Transverse colon (tissue), 4 donors: ENCODE measurements at regions not wholly inside any gene's neighbourhood (a gene's known extent, or its start where the extent isn't known, plus 50 kb on each side); places are given as distances from the start of the nearest gene placed in this dataset.

Source experiments
- DNase-seq: peaks from one replicate; pipeline ENCODE4 v3.0.0-alpha.2; 2019
- H3K27ac ChIP-seq, 4 donors: fragments of 200-600 bp; sonication (generic); 2 replicates each; pipeline ENCODE4 v1.5.1; 2016 to 2018; ENCODE audit warnings: inconsistent platforms in 4 of 4
- H3K27me3 ChIP-seq: fragments of 200-600 bp; sonication (generic); 2 replicates; pipeline ENCODE4 v1.5.1; 2017; ENCODE audit warnings: inconsistent platforms
- H3K36me3 ChIP-seq, 4 donors: fragments of 200-600 bp; sonication (generic); 2 replicates each; pipeline ENCODE4 v1.5.1; 2017 to 2019; ENCODE audit warnings: inconsistent platforms in 4 of 4
- H3K4me1 ChIP-seq, 4 donors: fragments of 200-600 bp; sonication (generic); 2 replicates each; pipeline ENCODE4 v1.5.1; 2017 to 2020; ENCODE audit warnings: inconsistent platforms in 4 of 4
- H3K4me3 ChIP-seq, 4 donors: fragments of 200-600 bp; sonication (generic); 1 replicate in 1 of 4; 2 replicates in 3 of 4; pipeline versions ENCODE4 v1.5.1 to v1.6.1; 2017 to 2019; ENCODE audit warnings: inconsistent platforms in 4 of 4
- H3K9me3 ChIP-seq, 2 donors: fragments of 200-600 bp; sonication (generic); 2 replicates each; pipeline ENCODE4 v1.5.1; 2017 to 2019; ENCODE audit warnings: inconsistent platforms in 2 of 2
- CTCF ChIP-seq, 5 experiments: fragments of 200-600 bp in 3 of 5; fragments of 450-650 bp in 2 of 5; sonication (generic) in 3 of 5; IDR thresholded peaks; 1 replicate in 2 of 5; 2 replicates in 3 of 5; pipeline ENCODE4 v1.5.1; 2016 to 2017; ENCODE audit warnings: antibody characterized with exemption in 5 of 5, inconsistent platforms in 3 of 5, mild to moderate bottlenecking in 2 of 5, moderate library complexity in 1 of 5
- EP300 ChIP-seq: sonication (generic); formaldehyde crosslinking; IDR thresholded peaks from one replicate; pipeline ENCODE4 v1.6.1; 2017; ENCODE audit warnings: antibody characterized with exemption, low read depth
- POLR2A ChIP-seq: fragments of 450-650 bp; IDR thresholded peaks from one replicate; pipeline ENCODE4 v1.6.1; 2016; ENCODE audit warnings: antibody characterized with exemption, mild to moderate bottlenecking, moderate library complexity
- POLR2AphosphoS5 ChIP-seq, 3 donors: sonication (generic); formaldehyde crosslinking; IDR thresholded peaks; one replicate each; pipeline ENCODE4 v1.6.1; 2016; ENCODE audit warnings: antibody characterized with exemption in 3 of 3
- WGBS, 2 donors: methylation state at CpG; one replicate each; pipeline ENCODE4 v1.1.5; 2018; ENCODE audit warnings: low coverage in 1 of 2; 5-methylcytosine and 5-hydroxymethylcytosine counted together
- in situ Hi-C, 4 donors: fragments of 200-750 bp; cut with MboI; loops; one replicate each; pipeline versions ENCODE4 v1.15.0 to v1.15.1; 2017; ENCODE audit warnings: low sequenced_read_pairs in 3 of 4, low pct_ligation_motif_present in 1 of 4, low pct_unique_long_range_greater_than_20kb in 1 of 4
- intact Hi-C: fragments of 100-400 bp; cut with DNase I; formaldehyde crosslinking; loops from one replicate; pipeline ENCODE4 v1.15.1; 2023; ENCODE audit warnings: low total_unique reads

- no peak for DNase-seq
- no peaks in the 10 kb centered on the region for H3K36me3 ChIP-seq
- no peak overlapping the region for H3K27ac ChIP-seq
- no peaks in the 10 kb centered on the region for H3K4me1 ChIP-seq
- H3K4me3 ChIP-seq: no peak overlapping the region
- 20 to 48% methylated on average over 1 to 5 of the region's 5 CpGs for WGBS, 2 donors
- peaks cover 31% of the 10 kb centered on the region for H3K27me3 ChIP-seq
- no peak for TF ChIP-seq EP300
- no peak for TF ChIP-seq POLR2A
- no peak for TF ChIP-seq POLR2AphosphoS5 (IDR thresholded peaks at IDR 0.05)
- no peak for TF ChIP-seq CTCF (IDR thresholded peaks at IDR 0.05)
- in situ Hi-C loops (no loop called here), intact Hi-C loops (no loop called here)
- H3K9me3 ChIP-seq: no peaks in the 10 kb centered on the region
These were observed 246.8 kb downstream of the MYLK4 start for GRCh38 chr6:2503816-2504494.

GRCh38 chr6:2502998-2503674 is 247.6 kb downstream of the MYLK4 start:
- no peak overlapping the region for H3K4me3 ChIP-seq
- intact Hi-C loops (no loop called here), in situ Hi-C loops (no loop called here)
- 85 to 88% methylated on average over 10 of the region's 10 CpGs for WGBS, 2 donors
- TF ChIP-seq CTCF (IDR thresholded peaks at IDR 0.05) (no peak), POLR2A (no peak), EP300 (no peak), POLR2AphosphoS5 (IDR thresholded peaks at IDR 0.05) (no peak)
- no peaks in the 10 kb centered on the region for H3K4me1 ChIP-seq
- no peaks in the 10 kb centered on the region for H3K36me3 ChIP-seq
- H3K27me3 ChIP-seq: peaks cover 28% of the 10 kb centered on the region
- DNase-seq: no peak
- no peak overlapping the region for H3K27ac ChIP-seq
- no peaks in the 10 kb centered on the region for H3K9me3 ChIP-seq

GRCh38 chr6:2502096-2502997 is 248.4 kb downstream of the MYLK4 start:
- in situ Hi-C loops (no loop called here), intact Hi-C loops (no loop called here)
- Histone ChIP-seq H3K27me3 (peaks cover 20% of the 10 kb centered on the region), H3K9me3 (no peaks in the 10 kb centered on the region), H3K4me1 (no peaks in the 10 kb centered on the region), H3K27ac (no peak overlapping the region), H3K4me3 (no peak overlapping the region), H3K36me3 (no peaks in the 10 kb centered on the region)
- WGBS, 2 donors: 80 to 86% methylated on average over 8 to 18 of the region's 18 CpGs
- TF ChIP-seq POLR2A: no peak
- no peak for TF ChIP-seq POLR2AphosphoS5 (IDR thresholded peaks at IDR 0.05)
- no peak for TF ChIP-seq EP300
- no peak for TF ChIP-seq CTCF (IDR thresholded peaks at IDR 0.05)
- DNase-seq: no peak
